IPS DF 6.9 (cell line): ENCODE measurements at regions not wholly inside any gene's neighbourhood (a gene's known extent, or its start where the extent isn't known, plus 50 kb on each side); places are given as distances from the start of the nearest gene placed in this dataset.

Experiments used
- DNase-seq: peaks from one replicate; pipeline ENCODE4 v3.0.0-alpha.2; 2013; ENCODE audit warnings: low read depth, low spot score
- H3K27ac ChIP-seq: one replicate; pipeline ENCODE4 v1.5.1; 2013; ENCODE audit warnings: low read length, control low read depth
- H3K27me3 ChIP-seq: 2 replicates; pipeline ENCODE4 v1.6.1; 2013; ENCODE audit warnings: mild to moderate bottlenecking, low read length; ENCODE audit not compliant: control insufficient read depth, insufficient read depth
- H3K36me3 ChIP-seq: 2 replicates; pipeline ENCODE4 v1.6.1; 2013; ENCODE audit warnings: low read length; ENCODE audit not compliant: control insufficient read depth, insufficient read depth
- H3K4me1 ChIP-seq: 2 replicates; pipeline ENCODE4 v1.6.1; 2013; ENCODE audit warnings: low read length; ENCODE audit not compliant: control insufficient read depth, insufficient read depth
- H3K4me3 ChIP-seq: 2 replicates; pipeline ENCODE4 v1.5.1; 2013; ENCODE audit warnings: mild to moderate bottlenecking, low read length
- H3K9me3 ChIP-seq: 2 replicates; pipeline ENCODE4 v1.6.1; 2013; ENCODE audit warnings: low read length, inconsistent platforms; ENCODE audit not compliant: control insufficient read depth, insufficient read depth
- WGBS: extraction: QIAGEN DNeasy Blood & Tissue Kit; methylation state at CpG from one replicate; pipeline ENCODE4 v1.1.7; 2013; ENCODE audit warnings: mixed read lengths, missing lambda C conversion rate; ENCODE audit not compliant: insufficient read length, insufficient coverage; 5-methylcytosine and 5-hydroxymethylcytosine counted together

GRCh38 chr3:148625095-148625736, 72.5 kb upstream of the AGTR1 start:
- DNase-seq = no peak
- no CpG with 5 or more reads among the region's 4 CpGs for WGBS
- Histone ChIP-seq H3K27ac (no peak overlapping the region), H3K9me3 (no peaks in the 10 kb centered on the region), H3K4me1 (no peaks in the 10 kb centered on the region), H3K4me3 (no peak overlapping the region), H3K27me3 (no peaks in the 10 kb centered on the region), H3K36me3 (no peaks in the 10 kb centered on the region)

GRCh38 chr3:148625991-148626390, 71.7 kb upstream of the AGTR1 start:
- no peak overlapping the region for H3K4me3 ChIP-seq
- no peaks in the 10 kb centered on the region for H3K27me3 ChIP-seq
- no peaks in the 10 kb centered on the region for H3K4me1 ChIP-seq
- H3K9me3 ChIP-seq = no peaks in the 10 kb centered on the region
- no peak overlapping the region for H3K27ac ChIP-seq
- no CpG with 5 or more reads among the region's 2 CpGs for WGBS
- DNase-seq = no peak
- H3K36me3 ChIP-seq = no peaks in the 10 kb centered on the region

GRCh38 chr3:148629006-148629405, 68.7 kb upstream of the AGTR1 start:
- Histone ChIP-seq H3K27ac (no peak overlapping the region), H3K9me3 (no peaks in the 10 kb centered on the region), H3K4me1 (no peaks in the 10 kb centered on the region; the same call in 1 of the 2 replicates), H3K4me3 (no peak overlapping the region), H3K27me3 (no peaks in the 10 kb centered on the region), H3K36me3 (no peaks in the 10 kb centered on the region)
- WGBS = no CpG with 5 or more reads among the region's 1 CpG
- DNase-seq = no peak

DNA sequence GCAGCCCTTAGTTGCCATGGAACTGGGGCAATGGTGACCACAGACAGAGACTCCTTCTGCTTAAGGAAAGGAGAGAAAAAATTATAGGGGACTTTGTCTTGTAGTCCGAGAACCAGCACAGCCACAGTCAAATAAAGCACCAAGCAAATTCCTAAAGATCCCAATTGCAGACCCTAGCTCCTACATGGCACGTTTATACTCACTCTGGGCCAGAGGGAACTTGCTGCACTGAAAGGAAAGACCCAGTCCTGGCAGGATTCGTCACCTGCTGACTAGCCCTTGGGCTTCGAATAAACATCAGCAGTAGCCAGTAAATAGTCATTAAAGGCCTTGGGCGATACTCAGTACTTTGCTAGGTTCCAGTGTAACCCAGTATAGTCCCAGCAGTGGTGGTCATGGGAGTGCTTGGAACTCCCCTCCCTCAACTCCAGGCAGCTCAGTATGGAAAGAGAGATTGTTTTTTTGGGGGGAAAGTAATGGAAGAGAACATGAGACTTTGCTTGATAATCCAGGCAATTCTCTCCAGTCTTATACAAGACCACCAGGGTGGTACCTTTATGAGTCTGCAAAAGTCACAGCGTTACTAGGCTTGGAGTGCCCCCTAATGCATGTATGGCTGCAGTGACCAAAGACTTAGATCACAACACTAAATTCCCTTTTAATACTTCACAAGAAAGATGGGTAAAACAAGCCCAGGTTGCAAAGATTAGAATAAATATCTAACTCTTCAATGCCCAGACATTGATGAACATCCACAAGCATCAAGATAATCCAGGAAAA, 66.4 kb upstream of the AGTR1 start:
- no peak overlapping the region for H3K27ac ChIP-seq
- H3K4me1 ChIP-seq = no peaks in the 10 kb centered on the region; the same call in 1 of the 2 replicates
- H3K27me3 ChIP-seq = no peaks in the 10 kb centered on the region
- H3K9me3 ChIP-seq = no peaks in the 10 kb centered on the region
- DNase-seq = no peak
- H3K36me3 ChIP-seq = no peaks in the 10 kb centered on the region
- WGBS = no CpG with 5 or more reads among the region's 6 CpGs
- no peak overlapping the region for H3K4me3 ChIP-seq

- Histone ChIP-seq H3K27ac (no peak overlapping the region), H3K27me3 (no peaks in the 10 kb centered on the region), H3K4me3 (no peak overlapping the region), H3K36me3 (no peaks in the 10 kb centered on the region), H3K9me3 (no peaks in the 10 kb centered on the region), H3K4me1 (no peaks in the 10 kb centered on the region)
- no peak for DNase-seq
- no CpG with 5 or more reads among the region's 2 CpGs for WGBS
Observed at GRCh38 chr3:148641722-148642121, 56.0 kb upstream of the AGTR1 start.

DNA sequence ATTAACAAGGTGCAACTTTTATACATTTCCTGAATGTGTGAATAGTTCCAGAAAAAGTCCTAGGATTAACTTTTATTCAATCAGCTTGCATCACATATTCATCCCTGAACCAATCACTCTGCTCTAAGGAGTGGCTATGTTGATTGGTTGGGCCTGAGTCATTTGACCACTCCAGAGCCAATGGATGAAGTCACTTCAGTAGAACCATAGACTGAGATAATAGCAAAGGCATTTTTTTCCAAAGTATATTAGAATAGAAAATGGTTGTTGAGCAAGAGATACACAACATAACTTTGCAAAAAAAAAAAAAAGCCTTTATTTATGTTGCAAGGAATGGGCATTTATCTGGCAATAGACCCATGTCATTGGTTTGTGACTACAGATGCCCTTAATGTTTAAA, 55.5 kb upstream of the AGTR1 start:
- Histone ChIP-seq H3K4me3 (no peak overlapping the region), H3K9me3 (no peaks in the 10 kb centered on the region), H3K36me3 (no peaks in the 10 kb centered on the region), H3K27ac (no peak overlapping the region), H3K4me1 (no peaks in the 10 kb centered on the region), H3K27me3 (no peaks in the 10 kb centered on the region)
- DNase-seq = no peak

DNA sequence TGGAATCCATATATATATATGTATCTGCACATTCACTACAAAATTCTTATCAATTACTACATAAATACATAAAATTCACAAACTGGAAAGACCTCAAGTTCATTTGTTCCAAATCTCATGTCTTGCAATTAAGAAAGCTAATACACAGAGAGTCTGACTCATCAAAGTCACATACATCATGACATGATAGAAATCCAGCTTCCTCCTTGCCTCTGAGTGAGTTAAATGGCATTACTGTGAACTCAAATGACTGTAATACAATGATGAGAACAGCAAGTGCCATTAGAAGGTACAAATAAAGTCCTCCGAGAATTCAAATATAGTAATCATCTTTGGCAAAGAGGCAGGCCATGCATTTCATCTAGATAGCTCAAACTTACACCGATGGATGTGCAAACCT, 55.1 kb upstream of the AGTR1 start:
- no peaks in the 10 kb centered on the region for H3K27me3 ChIP-seq
- H3K9me3 ChIP-seq = no peaks in the 10 kb centered on the region
- no peak overlapping the region for H3K4me3 ChIP-seq
- no peaks in the 10 kb centered on the region for H3K4me1 ChIP-seq
- no peaks in the 10 kb centered on the region for H3K36me3 ChIP-seq
- no peak overlapping the region for H3K27ac ChIP-seq
- DNase-seq = no peak
- no CpG with 5 or more reads among the region's 2 CpGs for whole genome bisulfite sequencing

- Histone ChIP-seq H3K36me3 (no peaks in the 10 kb centered on the region), H3K4me1 (no peaks in the 10 kb centered on the region), H3K4me3 (no peak overlapping the region), H3K9me3 (no peaks in the 10 kb centered on the region), H3K27me3 (no peaks in the 10 kb centered on the region), H3K27ac (no peak overlapping the region)
- no CpG with 5 or more reads among the region's 4 CpGs for WGBS
- DNase-seq = no peak
Observed at GRCh38 chr3:148643389-148643840, 54.3 kb upstream of the AGTR1 start.

DNA sequence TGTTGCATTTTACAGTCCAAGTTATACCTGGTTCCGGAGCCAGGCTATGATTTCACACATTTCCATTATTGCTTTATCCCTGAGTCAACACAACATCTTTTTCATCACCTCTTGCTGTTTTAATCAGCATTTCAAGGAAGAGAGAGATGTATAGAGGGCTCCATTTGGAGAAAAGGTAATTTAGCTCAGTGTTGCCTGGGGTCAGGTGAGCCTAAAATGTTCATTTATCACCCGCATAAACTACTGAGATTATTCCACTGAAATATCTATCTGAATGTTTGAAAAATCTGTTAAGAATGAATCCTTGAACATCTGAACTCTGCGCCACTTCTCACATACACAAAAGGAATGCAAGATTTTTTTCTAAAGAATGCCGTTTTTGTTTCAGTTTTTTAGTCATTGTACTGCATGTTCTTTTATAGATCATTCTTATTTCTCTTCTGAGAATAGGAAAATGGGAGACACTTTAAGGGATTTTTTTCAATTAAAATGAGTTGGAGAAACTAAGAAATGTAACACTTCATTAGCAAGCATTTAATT, 51.5 kb upstream of the AGTR1 start:
- no peak for DNase-seq
- Histone ChIP-seq H3K9me3 (no peaks in the 10 kb centered on the region), H3K27me3 (no peaks in the 10 kb centered on the region), H3K4me3 (no peak overlapping the region), H3K36me3 (no peaks in the 10 kb centered on the region), H3K27ac (no peak overlapping the region), H3K4me1 (no peaks in the 10 kb centered on the region)
- WGBS = no CpG with 5 or more reads among the region's 4 CpGs
